KBM-7 (cell line): ENCODE measurements at regions not wholly inside any gene's neighbourhood (a gene's known extent, or its start where the extent isn't known, plus 50 kb on each side); places are given as distances from the start of the nearest gene placed in this dataset.

Experiments
- DNase-seq: peaks from one replicate; pipeline ENCODE4 v3.0.0-alpha.2; 2015
- in situ Hi-C: fragments of 300-500 bp; cut with MboI; formaldehyde crosslinking; loops from 2 replicates; pipeline ENCODE4 v1.14.3; 2020; ENCODE audit warnings: low sequenced_read_pairs, low pct_unique_long_range_greater_than_20kb, mixed read lengths

DNA sequence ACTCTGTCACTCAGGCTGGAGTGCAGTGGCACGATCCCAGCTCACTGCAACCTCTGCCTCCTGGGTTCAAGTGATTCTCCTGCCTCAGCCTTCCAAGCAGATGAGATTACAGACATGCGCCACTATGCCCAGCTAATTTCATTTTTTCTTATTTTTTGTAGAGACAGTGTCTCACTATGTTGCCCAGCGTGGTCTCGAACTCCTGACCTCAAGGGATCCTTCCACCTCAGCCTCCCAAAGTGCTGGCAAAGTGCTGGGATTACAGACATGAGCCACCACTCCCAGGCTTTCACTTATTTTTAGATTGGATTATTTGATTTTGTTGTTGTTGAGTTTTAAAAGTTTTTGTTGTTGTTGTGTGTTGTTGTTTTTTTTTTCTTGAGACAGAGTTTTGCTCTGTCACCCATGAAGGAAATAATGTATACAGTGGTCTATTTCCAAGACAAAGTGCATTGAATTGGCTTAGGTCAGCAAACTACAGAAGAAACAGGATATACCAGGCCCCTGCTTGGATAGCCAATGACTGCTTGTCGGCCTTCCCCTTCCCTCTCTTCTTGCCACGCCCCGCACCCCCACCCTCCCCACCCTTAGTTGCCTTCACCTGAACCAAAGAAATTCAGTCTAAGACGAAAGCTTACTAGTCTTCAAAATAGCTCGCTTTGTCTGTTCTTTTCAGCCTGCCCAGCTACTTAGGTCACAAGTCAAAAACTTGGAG, 91.8 kb upstream of the CLDN5 start:
- DNase-seq = no peak
- in situ Hi-C loops = no loop called here

DNA sequence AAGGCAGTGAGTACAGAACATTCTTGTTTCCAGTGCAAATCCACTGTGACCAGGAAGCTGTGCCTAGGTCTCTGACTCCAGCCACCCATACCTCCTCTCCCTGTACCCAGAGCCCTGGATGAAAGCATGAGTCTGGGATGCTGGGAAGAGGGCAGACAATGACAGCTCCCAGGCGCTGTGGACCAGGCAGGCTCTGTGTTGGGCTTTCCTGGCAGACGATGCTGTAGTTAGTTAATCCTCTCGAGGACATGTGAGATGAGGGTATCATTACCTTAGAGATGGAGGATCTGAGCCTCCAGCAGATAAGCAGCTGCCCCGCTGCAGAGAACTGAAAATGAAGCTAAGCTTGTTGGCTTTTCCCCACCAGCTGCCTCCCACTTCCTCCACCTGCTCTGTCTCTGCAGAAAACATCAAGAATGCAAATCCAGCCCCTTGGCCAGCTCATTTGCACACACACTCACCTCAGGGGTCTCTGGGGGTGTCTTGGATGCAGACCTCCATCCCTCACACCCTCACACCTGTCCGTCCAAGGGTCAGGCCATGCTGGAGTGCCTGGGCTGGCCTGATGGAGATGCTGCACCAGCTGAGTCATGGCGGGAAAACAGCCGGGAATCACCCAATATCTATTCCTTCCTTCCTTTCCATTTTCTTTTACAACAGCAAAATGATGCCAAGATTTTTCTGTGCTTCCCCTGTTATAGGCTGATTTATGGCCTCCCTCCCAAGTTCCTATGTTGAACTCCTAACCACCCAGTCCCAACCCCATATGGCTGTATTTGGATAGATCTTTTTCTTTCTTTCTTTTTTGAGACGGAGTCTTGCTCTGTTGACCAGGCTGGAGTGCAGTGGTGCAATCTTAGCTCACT, 94.9 kb upstream of the SEPTIN5 start:
- DNase-seq = no peak
- in situ Hi-C loops = no loop called here

GRCh38 chr22:19620742-19621371, 93.4 kb upstream of the SEPTIN5 start:
- in situ Hi-C loops = no loop called here
- DNase-seq = no peak

DNA sequence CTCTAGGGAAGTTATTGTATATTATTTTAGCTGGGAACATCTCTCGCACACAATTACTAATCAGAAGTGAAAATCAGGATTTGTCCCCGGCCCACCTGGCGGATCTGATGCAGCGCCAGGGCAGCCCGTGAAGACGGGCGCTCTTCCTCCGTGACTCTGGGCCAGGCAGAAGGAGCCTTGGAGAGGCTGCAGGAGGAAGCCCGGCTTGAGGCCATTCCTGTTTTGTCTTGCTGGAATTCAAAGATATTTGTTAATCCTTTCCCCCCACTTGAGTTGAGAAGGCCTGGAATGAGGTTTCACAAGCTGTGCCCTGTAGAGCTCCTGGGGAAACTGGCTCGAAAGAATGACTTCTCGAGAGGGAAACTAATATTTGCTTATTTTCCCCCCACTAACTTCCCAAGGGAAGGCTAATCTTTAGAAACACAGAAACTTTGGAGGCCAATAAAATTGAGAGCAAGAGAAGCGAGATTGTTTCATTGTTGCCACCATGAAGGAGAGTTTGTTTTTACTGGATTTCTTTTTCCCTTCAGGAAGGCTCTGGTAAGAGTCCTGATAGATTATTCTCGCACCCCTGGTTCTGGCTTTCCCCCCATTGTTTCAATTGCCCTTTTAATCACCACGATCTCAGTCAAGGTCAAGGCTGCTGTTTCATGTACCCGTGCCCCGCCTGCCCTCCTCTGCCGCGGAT, 92.8 kb upstream of the SEPTIN5 start:
- in situ Hi-C loops = no loop called here
- DNase-seq = no peak

DNA sequence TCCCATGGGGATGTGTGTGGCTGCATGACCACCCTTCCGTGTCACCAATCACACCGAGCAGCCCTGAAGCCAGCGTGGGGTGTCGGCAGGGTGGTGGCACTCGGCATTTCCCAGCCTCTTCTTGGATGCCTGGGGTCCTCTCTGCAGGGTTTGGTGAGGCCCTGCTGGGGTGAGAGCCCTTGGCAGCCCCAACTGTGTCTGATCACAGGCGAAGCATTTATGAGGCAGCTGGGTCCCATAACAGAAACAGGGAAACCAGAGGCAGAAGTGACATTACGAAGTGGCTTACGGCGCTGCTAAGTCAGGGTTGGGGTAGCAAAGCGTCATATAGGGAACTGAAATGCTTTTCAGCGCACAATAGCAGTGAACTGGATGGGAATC, 92.3 kb upstream of the SEPTIN5 start:
- in situ Hi-C loops = no loop called here
- DNase-seq = no peak

- in situ Hi-C loops = no loop called here
These were observed 88.8 kb upstream of the SEPTIN5 start for GRCh38 chr22:19625331-19626041.

GRCh38 chr22:19626042-19626587, 88.2 kb upstream of the SEPTIN5 start:
- no peak for DNase-seq
- in situ Hi-C loops = no loop called here

More at GRCh38 chr22:19625331-19626041, 88.8 kb upstream of the SEPTIN5 start:
- DNase-seq = no peak

DNA sequence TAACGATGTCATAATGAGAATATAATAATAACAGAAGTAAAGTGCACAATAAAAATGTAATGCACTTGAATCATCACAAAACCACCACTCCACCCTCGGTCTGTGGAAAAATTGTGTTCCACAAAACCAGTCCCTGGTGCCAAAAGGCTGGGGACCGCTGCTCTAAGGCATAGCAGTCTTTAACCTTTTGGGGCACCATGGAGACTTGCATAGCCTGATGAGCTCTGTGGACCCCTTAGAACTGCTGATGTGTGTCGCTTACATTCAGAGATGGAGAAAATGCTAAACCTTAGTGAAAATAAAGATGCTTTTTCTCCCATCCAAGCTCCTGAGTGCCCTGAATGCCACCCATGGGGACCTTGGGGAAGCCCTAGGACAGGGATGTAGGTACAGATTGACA, 87.6 kb upstream of the SEPTIN5 start:
- in situ Hi-C loops = no loop called here
- DNase-seq = no peak

DNA sequence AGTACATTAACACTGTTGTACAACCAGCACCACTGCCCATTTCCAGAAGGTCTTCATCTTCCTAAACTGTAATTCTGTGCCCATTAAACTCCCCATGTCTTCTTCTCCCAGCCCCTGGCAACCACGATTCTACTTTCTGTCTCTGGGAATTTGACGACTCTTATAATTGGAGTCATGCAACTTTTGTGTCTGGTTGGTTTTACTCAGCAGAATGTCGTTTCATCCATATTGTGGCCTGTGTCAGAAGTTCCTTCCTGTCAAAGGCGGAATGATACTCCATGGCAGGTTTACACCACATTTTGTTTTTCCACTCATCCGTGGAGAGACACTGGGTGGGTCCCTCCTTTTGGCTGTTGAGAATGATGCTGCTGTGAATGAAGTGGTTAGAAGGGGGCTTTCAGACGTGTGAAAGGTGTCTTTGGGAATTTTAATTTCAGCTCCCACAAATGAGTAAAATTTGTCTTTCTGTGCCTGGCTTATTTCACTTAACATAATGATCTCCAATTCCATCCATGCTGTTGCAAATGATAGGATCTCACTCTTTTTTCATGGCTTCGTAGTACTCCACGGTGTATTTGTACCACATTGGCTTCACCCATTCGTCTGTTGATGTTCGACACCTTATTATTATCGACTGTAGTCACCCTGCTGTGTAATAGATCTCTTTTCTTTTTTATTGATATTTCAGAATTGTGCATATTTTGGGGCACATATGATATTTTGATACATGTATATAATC, 86.1 kb upstream of the SEPTIN5 start:
- in situ Hi-C loops = no loop called here
- DNase-seq = no peak

DNA sequence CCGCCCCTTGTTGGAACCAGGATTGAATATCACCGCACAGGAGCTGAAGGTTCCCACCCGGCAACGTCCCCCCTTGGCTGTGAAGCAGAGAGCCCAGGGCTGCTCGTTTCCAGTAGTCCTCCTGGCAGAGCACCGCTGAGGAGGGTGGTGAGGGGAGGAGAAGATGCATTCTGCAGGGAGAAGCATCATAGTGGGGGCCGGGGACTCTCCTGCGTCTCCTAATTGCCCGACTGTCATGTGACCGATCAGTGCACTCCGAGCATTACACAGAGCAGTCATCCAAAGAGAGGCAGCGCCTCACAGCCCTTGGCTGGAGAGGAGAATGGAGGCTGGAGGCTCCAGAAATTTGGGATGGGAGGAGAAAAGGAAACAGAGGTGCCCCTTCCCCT, 85.0 kb upstream of the SEPTIN5 start:
- in situ Hi-C loops = no loop called here
- DNase-seq = no peak

DNA sequence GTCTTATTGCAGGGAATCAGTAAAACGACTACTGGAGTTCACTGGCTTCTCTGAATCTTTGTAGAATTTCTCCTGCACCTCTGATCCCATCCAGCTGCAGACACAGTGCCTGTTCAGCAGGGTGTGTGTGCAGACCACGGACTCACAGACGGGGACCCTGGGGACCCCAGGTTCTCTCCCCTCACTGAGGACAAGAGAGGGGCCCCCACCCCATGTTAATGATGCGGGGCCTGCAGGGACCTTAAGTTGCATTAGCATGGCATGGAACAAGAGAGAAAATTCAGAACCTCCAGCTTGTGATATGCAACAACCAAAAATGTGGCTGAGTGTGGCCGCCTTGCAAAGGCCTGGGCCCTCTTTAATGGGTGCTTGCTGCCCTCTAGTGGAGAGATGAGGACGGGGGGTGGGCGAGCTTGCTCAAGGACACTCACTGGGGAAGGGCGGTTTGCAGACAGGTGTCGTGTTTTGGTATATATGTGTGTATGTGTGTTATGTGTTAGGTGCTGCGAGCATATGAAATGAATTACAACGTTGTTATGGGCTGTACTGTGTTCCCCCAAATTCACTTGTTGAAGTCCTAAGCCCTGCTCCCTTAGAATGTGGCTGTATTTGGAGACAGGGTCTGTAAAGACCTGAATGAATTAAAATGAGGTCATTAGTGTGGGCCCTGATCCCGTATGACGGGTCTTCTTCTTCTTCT, 84.4 kb upstream of the SEPTIN5 start:
- in situ Hi-C loops = no loop called here
- peak; percentile 84 for DNase-seq

DNA sequence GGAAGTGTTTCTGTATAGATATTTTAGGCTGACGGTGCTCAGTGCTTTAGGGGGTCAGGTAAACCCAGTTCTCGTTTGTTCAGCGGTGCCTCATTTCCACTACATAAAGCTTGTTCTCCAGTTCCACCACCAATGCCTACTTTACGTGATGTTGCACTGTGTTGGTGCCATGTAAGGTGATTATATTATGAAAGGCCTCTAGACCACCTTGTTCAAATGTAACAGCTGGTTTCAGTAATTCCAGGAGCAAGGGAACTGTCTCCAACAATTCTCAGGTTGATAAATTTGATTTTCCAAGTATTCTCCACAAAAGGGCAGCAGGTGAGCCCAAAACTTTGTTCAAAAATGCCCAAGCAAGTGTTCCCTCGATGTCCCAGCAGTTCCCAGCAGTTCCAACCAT, 83.7 kb upstream of the SEPTIN5 start:
- DNase-seq = no peak
- in situ Hi-C loops = no loop called here

- in situ Hi-C loops = no loop called here
- peak; percentile 67 for DNase-seq
These were observed 82.2 kb upstream of the SEPTIN5 start for GRCh38 chr22:19631899-19632667.

DNA sequence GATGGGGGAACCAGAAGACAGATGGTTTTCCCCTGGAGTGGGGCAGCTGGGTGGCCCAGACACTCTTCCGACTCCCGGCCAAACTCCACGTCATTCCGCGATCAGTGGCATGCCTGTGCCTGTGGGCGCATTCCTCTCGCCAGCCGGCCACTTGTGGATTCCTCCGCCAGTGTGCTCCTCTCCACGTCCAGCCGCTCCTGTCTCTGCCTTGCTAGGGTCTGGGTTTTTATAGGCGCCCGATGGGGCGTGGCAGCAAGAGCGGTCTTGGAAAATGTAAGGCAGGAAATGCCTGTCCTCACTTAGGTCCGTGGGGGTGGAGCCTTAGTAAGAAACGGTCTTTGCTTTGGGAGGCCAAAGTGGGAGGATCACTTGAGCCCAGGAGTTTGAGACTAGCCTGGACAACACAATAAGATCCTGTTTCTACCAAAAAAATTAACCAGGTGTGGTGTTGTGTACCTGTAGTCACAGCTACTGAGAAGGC, 81.6 kb upstream of the SEPTIN5 start:
- no peak for DNase-seq
- in situ Hi-C loops = no loop called here

GRCh38 chr22:19634226-19634975, 79.9 kb upstream of the SEPTIN5 start:
- DNase-seq = no peak
- in situ Hi-C loops = no loop called here

GRCh38 chr22:19635644-19636043, 78.7 kb upstream of the SEPTIN5 start:
- in situ Hi-C loops = no loop called here
- no peak for DNase-seq
